WERI-Rb-1 (cell line): ENCODE measurements at regions not wholly inside any gene's neighbourhood (a gene's known extent, or its start where the extent isn't known, plus 50 kb on each side); places are given as distances from the start of the nearest gene placed in this dataset.

ENCODE experiments used
- DNase-seq: peaks from one replicate; pipeline ENCODE4 v3.0.0-alpha.2; 2020
- H3K27ac ChIP-seq: fragments of 250-450 bp; sonication (Bioruptor Pico); 2 replicates; pipeline ENCODE4 v1.5.1; 2020; ENCODE audit warnings: mild to moderate bottlenecking, moderate library complexity
- H3K27me3 ChIP-seq: fragments of 250-450 bp; sonication (Bioruptor Pico); 2 replicates; pipeline ENCODE4 v1.5.1; 2021; ENCODE audit warnings: mild to moderate bottlenecking, low read depth, moderate library complexity; ENCODE audit not compliant: insufficient read depth, severe bottlenecking
- H3K36me3 ChIP-seq: fragments of 250-450 bp; sonication (Bioruptor Pico); 2 replicates; pipeline ENCODE4 v1.5.1; 2020; ENCODE audit warnings: mild to moderate bottlenecking, moderate library complexity
- H3K4me3 ChIP-seq: 2 replicates; pipeline ENCODE4 v1.5.1; 2011; ENCODE audit warnings: low read depth, mild to moderate bottlenecking, control low read depth, low read length
- H3K9me3 ChIP-seq: fragments of 250-450 bp; sonication (Bioruptor Pico); 2 replicates; pipeline ENCODE4 v1.5.1; 2021; ENCODE audit warnings: mild to moderate bottlenecking, moderate library complexity; ENCODE audit not compliant: severe bottlenecking
- TF ChIP-seq, protein P1 (sequence below): IDR thresholded peaks from 2 replicates; pipeline ENCODE4 v1.5.1; 2011; ENCODE audit warnings: low read depth, mild to moderate bottlenecking, control low read depth, inconsistent platforms, low read length

DNA sequence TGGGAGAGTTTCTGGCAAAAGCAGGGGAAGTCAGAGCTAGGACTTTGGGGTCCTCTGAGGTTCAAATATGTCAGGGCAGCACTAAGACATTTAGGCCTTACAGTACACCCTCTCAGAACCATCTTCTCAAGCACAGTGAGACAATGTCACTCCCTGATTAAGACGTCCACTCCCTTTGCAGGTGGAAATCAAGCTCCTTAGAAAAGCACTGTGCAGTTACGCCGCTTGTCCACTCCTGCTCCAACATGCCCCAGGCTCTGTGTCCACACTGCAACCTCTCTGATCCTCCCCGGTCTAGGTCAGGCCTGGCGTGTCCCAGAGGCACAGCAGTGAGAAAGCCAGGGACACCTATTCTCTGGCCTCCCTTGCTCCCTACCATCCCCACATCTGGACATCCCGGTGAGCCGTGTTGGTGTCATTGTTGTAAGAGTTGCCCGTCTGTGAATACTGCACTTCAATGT is 528.6 kb upstream of the ID2 start:
- Histone ChIP-seq H3K9me3 (no peaks in the 10 kb centered on the region), H3K27ac (no peak overlapping the region), H3K36me3 (no peaks in the 10 kb centered on the region), H3K27me3 (no peaks in the 10 kb centered on the region), H3K4me3 (no peak overlapping the region)
- TF ChIP-seq, protein P1, sequence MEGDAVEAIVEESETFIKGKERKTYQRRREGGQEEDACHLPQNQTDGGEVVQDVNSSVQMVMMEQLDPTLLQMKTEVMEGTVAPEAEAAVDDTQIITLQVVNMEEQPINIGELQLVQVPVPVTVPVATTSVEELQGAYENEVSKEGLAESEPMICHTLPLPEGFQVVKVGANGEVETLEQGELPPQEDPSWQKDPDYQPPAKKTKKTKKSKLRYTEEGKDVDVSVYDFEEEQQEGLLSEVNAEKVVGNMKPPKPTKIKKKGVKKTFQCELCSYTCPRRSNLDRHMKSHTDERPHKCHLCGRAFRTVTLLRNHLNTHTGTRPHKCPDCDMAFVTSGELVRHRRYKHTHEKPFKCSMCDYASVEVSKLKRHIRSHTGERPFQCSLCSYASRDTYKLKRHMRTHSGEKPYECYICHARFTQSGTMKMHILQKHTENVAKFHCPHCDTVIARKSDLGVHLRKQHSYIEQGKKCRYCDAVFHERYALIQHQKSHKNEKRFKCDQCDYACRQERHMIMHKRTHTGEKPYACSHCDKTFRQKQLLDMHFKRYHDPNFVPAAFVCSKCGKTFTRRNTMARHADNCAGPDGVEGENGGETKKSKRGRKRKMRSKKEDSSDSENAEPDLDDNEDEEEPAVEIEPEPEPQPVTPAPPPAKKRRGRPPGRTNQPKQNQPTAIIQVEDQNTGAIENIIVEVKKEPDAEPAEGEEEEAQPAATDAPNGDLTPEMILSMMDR: no peak
- DNase-seq: no peak

DNA sequence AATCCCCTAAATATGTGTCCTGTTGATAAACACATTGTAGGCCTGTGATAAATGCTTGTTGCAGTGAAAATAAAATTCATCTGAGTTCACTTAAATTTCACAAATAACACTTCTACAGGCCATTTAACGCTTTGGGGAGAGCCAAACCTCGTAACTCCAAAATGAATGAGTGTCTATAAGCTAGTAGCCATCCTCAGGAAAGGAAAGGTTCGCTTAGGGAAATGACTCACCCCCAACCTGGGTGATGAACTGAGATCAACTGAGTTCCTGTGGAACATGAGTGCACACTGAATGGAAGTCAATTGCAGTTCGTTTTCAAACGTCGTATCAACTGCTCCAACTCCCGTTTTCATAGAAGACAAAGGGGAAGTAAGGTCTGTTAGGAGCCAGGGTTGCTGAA is 527.6 kb upstream of the ID2 start:
- Histone ChIP-seq H3K4me3 (no peak overlapping the region), H3K27ac (no peak overlapping the region), H3K9me3 (no peaks in the 10 kb centered on the region), H3K27me3 (no peaks in the 10 kb centered on the region), H3K36me3 (no peaks in the 10 kb centered on the region)
- no peak for DNase-seq
- TF ChIP-seq, protein P1: no peak

DNA sequence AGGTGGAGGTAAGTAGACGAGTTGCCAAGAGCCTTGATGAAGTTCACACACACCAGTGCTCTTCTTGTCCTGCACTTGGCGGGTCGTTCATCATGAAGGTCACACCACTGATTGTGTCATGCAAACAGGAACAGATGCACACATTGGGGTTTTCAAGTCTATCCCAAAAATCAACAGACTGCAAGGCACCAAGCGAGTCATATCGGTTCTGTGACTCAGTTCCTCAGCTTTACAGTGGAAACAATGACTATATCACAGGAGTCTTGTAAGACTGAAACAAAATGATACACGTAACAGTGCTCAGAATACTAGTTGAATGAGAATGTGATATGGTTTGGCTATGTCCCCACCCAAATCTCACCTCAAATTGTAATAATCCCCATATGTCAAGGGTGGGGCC is 526.9 kb upstream of the ID2 start:
- Histone ChIP-seq H3K27me3 (no peaks in the 10 kb centered on the region), H3K36me3 (no peaks in the 10 kb centered on the region), H3K27ac (no peak overlapping the region), H3K9me3 (no peaks in the 10 kb centered on the region), H3K4me3 (no peak overlapping the region)
- TF ChIP-seq, protein P1: no peak
- DNase-seq: no peak

DNA sequence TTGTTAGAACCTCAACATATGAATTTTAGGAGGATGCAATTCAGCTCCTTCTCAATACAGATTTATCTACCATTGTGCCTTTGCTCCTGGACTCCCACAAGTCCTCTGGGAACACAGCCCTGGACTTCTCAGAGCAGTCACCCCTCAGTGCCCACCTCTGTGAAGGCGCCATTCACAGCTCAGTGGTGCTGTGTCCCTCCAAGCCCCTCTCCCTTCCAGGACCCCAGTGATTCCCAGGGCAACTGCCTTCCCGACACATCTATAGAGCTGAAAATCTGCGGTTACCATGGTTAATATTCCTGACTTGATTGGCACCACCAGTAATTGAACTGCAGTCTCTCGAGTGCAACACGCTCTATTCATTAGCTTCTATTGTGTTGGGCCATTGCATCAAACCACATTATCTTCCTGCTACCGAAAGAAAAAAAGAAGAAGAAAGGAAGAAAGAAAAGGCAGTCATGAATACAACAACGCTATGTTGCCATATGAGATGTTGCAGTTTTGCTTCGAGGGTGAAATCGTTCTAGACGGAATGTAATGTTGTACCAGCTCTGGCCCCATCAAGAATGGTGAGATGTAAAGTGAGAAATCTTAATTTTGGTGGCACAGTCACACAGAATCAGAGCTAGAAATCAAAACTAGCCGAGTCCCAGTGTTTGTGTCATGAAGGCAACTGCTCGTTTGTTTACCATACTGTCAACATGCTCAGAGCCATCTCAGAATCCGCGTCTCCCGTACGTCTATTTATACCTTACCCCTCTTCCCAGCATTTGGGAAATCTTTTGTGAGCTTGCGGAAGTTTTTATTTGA is 524.0 kb upstream of the ID2 start:
- no peak overlapping the region for H3K4me3 ChIP-seq
- TF ChIP-seq, protein P1: no peak
- H3K27ac ChIP-seq: no peak overlapping the region
- no peaks in the 10 kb centered on the region for H3K36me3 ChIP-seq
- no peak for DNase-seq
- no peaks in the 10 kb centered on the region for H3K9me3 ChIP-seq
- no peaks in the 10 kb centered on the region for H3K27me3 ChIP-seq

DNA sequence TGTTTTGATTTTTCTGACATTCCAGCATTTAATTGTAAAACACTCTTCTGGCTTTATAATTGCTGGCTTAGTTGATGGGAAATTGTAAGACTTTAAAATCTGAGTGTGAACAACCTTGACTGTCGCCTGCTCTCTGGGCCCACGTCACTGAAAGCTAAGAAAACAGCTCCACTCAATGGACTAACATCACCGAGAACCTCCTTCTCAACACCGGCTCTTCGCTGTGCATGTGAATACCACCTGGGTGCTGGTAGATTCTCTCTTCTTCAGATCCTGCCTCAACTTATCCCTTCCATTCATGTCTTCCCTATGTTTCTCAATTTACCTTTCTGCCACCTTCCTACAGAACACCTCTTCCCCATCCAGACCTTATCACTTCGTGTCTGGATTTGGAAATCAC is 523.1 kb upstream of the ID2 start:
- no peaks in the 10 kb centered on the region for H3K27me3 ChIP-seq
- TF ChIP-seq, protein P1: peak; percentile 23; the same call in 1 of the 2 replicates
- H3K9me3 ChIP-seq: no peaks in the 10 kb centered on the region
- no peak for DNase-seq
- H3K27ac ChIP-seq: no peak overlapping the region
- no peaks in the 10 kb centered on the region for H3K36me3 ChIP-seq
- no peak overlapping the region for H3K4me3 ChIP-seq
